Ovary (tissue), 7 donors: ENCODE measurements at regions not wholly inside any gene's neighbourhood (a gene's known extent, or its start where the extent isn't known, plus 50 kb on each side); places are given as distances from the start of the nearest gene placed in this dataset.

ENCODE experiments used
- DNase-seq, 5 donors: peaks; one replicate each; pipeline ENCODE4 v3.0.0-alpha.2; 2019 to 2020
- H3K27ac ChIP-seq, 2 donors: fragments of 200-600 bp; one replicate each; pipeline versions ENCODE4 v1.5.1 to v1.8.0; 2019 to 2022
- H3K27me3 ChIP-seq: fragments of 200-600 bp; one replicate; pipeline ENCODE4 v1.8.0; 2022
- H3K36me3 ChIP-seq: fragments of 200-600 bp; sonication (generic); one replicate; pipeline ENCODE4 v1.5.1; 2019
- H3K4me1 ChIP-seq: one replicate; pipeline ENCODE4 v1.8.1; 2013; ENCODE audit warnings: mild to moderate bottlenecking, moderate library complexity; ENCODE audit not compliant: insufficient read depth
- H3K4me3 ChIP-seq: fragments of 200-600 bp; sonication (generic); one replicate; pipeline ENCODE4 v1.5.1; 2017
- H3K9me3 ChIP-seq, 2 donors: fragments of 200-600 bp in 1 of 2; sonication (generic) in 1 of 2; one replicate each; pipeline versions ENCODE4 v1.5.1 to v1.8.1; 2013 to 2019; ENCODE audit warnings: mild to moderate bottlenecking in 1 of 2, moderate library complexity in 1 of 2
- EP300 ChIP-seq: sonication (generic); formaldehyde crosslinking; IDR thresholded peaks from one replicate; pipeline ENCODE4 v1.6.1; 2017; ENCODE audit warnings: antibody characterized with exemption
- POLR2A ChIP-seq: fragments of 450-650 bp; IDR thresholded peaks from one replicate; pipeline ENCODE4 v1.6.1; 2017; ENCODE audit warnings: antibody characterized with exemption, mild to moderate bottlenecking, moderate library complexity
- WGBS, 3 donors: extraction: QIAGEN DNeasy Blood & Tissue Kit in 1 of 3; methylation state at CpG; one replicate each; pipeline versions ENCODE4 v1.1.5 to v1.1.7; 2013 to 2017; 5-methylcytosine and 5-hydroxymethylcytosine counted together
- intact Hi-C, 4 donors: fragments of 100-400 bp; cut with DNase I; formaldehyde crosslinking; loops; one replicate each; pipeline versions ENCODE4 v1.11.0 to v1.15.1; 2022 to 2023
- TF ChIP-seq, protein P1 (sequence below), 3 donors: fragments of 450-650 bp in 2 of 3; fragments of 200-600 bp in 1 of 3; IDR thresholded peaks; one replicate each; pipeline versions ENCODE4 v1.5.1 to v1.8.0; 2016 to 2022; ENCODE audit warnings: antibody characterized with exemption in 3 of 3, mild to moderate bottlenecking in 1 of 3
- donor health status: DM: no; HTN: no; CAD: no; lungs with moderate emphysema.
- donor health status: DM: no; HTN: no; CAD: no.
- donor health status: Bipolar disorder and iron deficiency.
- donor health status: DM: no; HTN: no; CAD: no.
- donor health status: DM: yes; HTN: yes; CAD: no.

DNA sequence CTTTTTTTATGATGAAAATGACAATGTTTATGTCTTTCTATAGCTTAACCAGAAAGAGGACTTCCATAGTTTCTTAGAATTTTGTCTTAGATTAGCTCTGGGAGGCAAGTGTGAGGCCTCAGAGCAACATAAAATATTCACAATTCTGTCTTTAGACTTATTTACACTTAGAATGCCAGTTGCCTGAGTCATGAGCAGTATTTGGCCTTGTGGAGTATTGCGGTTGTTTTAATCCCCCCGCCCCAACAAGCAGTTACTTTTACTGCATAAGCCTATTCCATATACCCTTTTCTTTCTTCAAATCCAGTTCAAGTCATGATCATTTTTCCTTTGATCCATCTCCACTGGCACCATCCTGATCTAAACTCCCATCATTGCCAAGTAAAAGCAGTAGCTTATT is 198.0 kb upstream of the EGFLAM start:
- no peaks in the 10 kb centered on the region for H3K9me3 ChIP-seq
- H3K36me3 ChIP-seq = no peaks in the 10 kb centered on the region
- 6 to 34% (median 11%) methylated on average over 2 of the region's 2 CpGs for WGBS, 3 donors
- peak in 3 of 5 donors; percentile 22 to 66 (median 38) for DNase-seq
- TF ChIP-seq, protein P1, sequence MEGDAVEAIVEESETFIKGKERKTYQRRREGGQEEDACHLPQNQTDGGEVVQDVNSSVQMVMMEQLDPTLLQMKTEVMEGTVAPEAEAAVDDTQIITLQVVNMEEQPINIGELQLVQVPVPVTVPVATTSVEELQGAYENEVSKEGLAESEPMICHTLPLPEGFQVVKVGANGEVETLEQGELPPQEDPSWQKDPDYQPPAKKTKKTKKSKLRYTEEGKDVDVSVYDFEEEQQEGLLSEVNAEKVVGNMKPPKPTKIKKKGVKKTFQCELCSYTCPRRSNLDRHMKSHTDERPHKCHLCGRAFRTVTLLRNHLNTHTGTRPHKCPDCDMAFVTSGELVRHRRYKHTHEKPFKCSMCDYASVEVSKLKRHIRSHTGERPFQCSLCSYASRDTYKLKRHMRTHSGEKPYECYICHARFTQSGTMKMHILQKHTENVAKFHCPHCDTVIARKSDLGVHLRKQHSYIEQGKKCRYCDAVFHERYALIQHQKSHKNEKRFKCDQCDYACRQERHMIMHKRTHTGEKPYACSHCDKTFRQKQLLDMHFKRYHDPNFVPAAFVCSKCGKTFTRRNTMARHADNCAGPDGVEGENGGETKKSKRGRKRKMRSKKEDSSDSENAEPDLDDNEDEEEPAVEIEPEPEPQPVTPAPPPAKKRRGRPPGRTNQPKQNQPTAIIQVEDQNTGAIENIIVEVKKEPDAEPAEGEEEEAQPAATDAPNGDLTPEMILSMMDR (IDR thresholded peaks at IDR 0.05) = no peak
- no peak for TF ChIP-seq POLR2A
- no peak for TF ChIP-seq EP300
- H3K4me1 ChIP-seq = peaks cover 5% of the 10 kb centered on the region
- H3K27ac ChIP-seq = peak overlapping the region in 1 of 2 donors; percentile 68
- intact Hi-C loops = no loop called here
- H3K27me3 ChIP-seq = no peaks in the 10 kb centered on the region
- no peak overlapping the region for H3K4me3 ChIP-seq

DNA sequence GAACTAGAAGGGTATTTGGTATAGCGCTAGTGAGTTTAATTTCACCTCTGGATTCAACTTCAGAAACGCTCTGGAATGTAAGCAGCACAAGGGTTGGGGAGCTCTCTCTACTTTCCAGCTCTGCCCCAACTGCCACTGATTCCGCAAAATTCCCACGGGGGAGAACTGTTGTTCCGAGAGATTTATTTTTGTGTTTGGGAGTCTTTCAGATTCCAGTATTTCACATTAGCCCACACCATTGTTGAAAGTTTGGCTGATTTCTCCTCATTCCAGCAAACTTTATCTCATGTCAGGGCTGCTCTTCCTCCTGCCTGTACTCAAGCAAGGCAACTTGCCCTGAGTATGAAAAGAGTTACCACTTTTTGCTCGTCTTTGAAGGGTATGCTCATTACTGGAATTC is 198.5 kb upstream of the EGFLAM start:
- Histone ChIP-seq H3K27ac (peak overlapping the region in 1 of 2 donors; percentile 68), H3K9me3 (no peaks in the 10 kb centered on the region), H3K4me3 (no peak overlapping the region), H3K27me3 (no peaks in the 10 kb centered on the region), H3K36me3 (no peaks in the 10 kb centered on the region), H3K4me1 (peaks cover 5% of the 10 kb centered on the region)
- 10 to 28% (median 10%) methylated on average over 6 of the region's 6 CpGs for WGBS, 3 donors
- no peak for TF ChIP-seq EP300
- TF ChIP-seq, protein P1 (IDR thresholded peaks at IDR 0.05) = no peak
- no peak for TF ChIP-seq POLR2A
- DNase-seq = peak; percentile 18 to 42 (median 26)
- intact Hi-C loops = no loop called here

DNA sequence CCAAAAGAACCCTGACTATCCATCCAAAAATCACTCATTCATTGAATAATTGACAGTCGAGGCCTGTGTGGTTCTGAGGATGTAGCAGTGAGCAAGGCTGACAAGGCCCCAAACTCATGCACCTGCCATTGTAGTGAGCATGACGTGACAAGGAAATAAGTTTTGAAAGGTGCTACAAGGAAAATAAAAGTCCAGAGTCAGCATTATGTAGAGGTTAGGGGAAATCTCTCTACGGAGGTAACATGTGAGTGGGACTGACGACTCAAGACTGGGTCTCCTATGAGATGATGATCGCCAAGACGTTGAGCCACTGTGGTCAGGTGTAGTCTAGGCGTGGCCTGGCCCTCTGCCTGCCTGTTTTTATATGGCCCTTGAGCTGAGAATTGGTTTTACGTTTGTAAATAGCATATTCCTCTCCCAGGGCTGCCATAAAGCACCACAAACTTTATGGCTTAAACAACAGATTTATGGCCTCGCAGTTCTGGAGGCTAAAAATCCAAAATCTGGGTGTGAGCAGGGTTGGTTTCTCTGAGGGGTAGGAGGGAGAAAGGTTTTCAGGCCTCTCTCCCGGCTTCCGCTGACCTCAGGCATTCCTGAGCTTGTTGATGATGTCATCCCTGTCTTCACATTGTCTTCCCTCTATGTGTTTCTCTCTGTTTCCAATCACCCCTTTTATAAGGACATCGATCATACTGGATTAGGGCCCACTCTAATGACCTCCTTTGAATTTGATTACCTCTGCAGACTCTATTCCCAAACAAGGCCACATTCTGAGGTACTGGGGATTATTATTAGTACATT is 206.4 kb upstream of the EGFLAM start:
- whole genome bisulfite sequencing, 3 donors = 82 to 92% (median 82%) methylated on average over 12 of the region's 12 CpGs
- Histone ChIP-seq H3K9me3 (no peaks in the 10 kb centered on the region), H3K27me3 (no peaks in the 10 kb centered on the region), H3K4me1 (no peaks in the 10 kb centered on the region), H3K27ac (no peak overlapping the region), H3K36me3 (no peaks in the 10 kb centered on the region), H3K4me3 (no peak overlapping the region)
- intact Hi-C loops = no loop called here
- no peak for DNase-seq
- TF ChIP-seq POLR2A = no peak
- no peak for TF ChIP-seq EP300
- TF ChIP-seq, protein P1 (IDR thresholded peaks at IDR 0.05) = no peak

DNA sequence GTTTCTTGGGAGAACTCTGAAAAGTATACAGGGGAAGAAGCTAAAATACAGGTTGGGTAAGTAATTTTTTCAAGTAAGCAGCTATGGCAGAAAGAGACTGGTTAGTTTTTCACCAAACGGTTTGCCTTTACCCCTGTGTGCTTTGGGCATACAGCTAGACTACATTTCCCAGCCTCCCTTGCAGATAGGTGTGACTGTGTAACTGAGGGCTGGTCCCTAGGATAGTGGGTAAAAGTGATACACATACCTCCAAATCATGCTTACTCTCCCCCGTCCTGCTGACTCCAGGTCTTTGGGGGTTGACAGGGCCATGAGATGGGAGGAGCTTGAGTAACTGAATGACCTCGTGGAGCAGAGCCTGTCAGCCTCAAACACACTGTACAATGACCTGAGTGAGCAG is 208.6 kb upstream of the GDNF start:
- H3K27ac ChIP-seq = no peak overlapping the region
- H3K36me3 ChIP-seq = no peaks in the 10 kb centered on the region
- no peaks in the 10 kb centered on the region for H3K4me1 ChIP-seq
- no peak overlapping the region for H3K4me3 ChIP-seq
- DNase-seq = no peak
- H3K9me3 ChIP-seq = no peaks in the 10 kb centered on the region
- WGBS, 3 donors = 71 to 84% (median 74%) methylated on average over 3 of the region's 3 CpGs
- intact Hi-C loops = no loop called here
- H3K27me3 ChIP-seq = no peaks in the 10 kb centered on the region
- TF ChIP-seq EP300 (no peak), POLR2A (no peak)
- TF ChIP-seq, protein P1 (IDR thresholded peaks at IDR 0.05) = no peak
